ENCODE measurements at regions not wholly inside any gene's neighbourhood (a gene's known extent, or its start where the extent isn't known, plus 50 kb on each side); places are given as distances from the start of the nearest gene placed in this dataset.

DNA sequence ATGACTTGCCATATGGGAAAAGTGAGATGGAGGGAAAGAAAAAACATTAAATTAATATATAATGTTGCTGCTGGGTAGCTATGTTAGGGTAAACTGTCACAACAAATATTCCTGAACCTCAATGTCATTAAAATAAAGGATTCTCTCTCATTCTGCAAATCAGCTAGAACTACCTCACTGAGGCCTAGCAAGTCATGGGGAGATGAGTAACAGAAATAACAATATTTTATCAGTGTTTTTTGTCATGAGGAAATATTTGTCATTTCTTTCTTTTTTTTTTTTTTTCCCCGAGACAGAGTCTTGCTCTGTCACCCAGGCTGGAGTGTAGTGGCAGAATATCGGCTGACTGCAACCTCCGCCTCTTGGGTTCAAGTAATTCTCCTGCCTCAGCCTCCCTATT is 1282.3 kb upstream of the NRXN1 start:
- no peak overlapping the region for H3K27ac ChIP-seq (ENCODE audit: extremely low read depth, low read depth, low read length)
- TF ChIP-seq ZNF664 (tag by site-specific recombination; IDR thresholded peaks at IDR 0.05) (no peak), ZNF341 (tag by site-specific recombination; IDR thresholded peaks at IDR 0.05; ENCODE audit: low read depth) (no peak), ZNF529 (tag by site-specific recombination; IDR thresholded peaks at IDR 0.05; ENCODE audit: insufficient replicate concordance) (no peak), ZNF549 (tag by site-specific recombination; IDR thresholded peaks at IDR 0.05) (no peak), ZNF521 (tag by site-specific recombination; IDR thresholded peaks at IDR 0.05) (no peak), OVOL3 (tag by site-specific recombination; IDR thresholded peaks at IDR 0.05) (no peak), ZNF558 (tag by site-specific recombination; IDR thresholded peaks at IDR 0.05) (no peak), ZNF19 (tag by site-specific recombination; IDR thresholded peaks at IDR 0.05; ENCODE audit: low read depth) (no peak), ZNF501 (tag by site-specific recombination; IDR thresholded peaks at IDR 0.05) (no peak), ZFP3 (tag by site-specific recombination; IDR thresholded peaks at IDR 0.05; ENCODE audit: low read depth) (no peak), SCRT2 (tag by site-specific recombination; IDR thresholded peaks at IDR 0.05) (no peak), ZNF311 (tag by site-specific recombination; IDR thresholded peaks at IDR 0.05; ENCODE audit: borderline replicate concordance) (no peak), ZEB2 (tag by site-specific recombination; IDR thresholded peaks at IDR 0.05) (no peak), MZF1 (tag by site-specific recombination; IDR thresholded peaks at IDR 0.05; ENCODE audit: borderline replicate concordance) (no peak), ZNF830 (tag by site-specific recombination; IDR thresholded peaks at IDR 0.05; ENCODE audit: low read depth) (no peak)
- TF ChIP-seq, protein P1, sequence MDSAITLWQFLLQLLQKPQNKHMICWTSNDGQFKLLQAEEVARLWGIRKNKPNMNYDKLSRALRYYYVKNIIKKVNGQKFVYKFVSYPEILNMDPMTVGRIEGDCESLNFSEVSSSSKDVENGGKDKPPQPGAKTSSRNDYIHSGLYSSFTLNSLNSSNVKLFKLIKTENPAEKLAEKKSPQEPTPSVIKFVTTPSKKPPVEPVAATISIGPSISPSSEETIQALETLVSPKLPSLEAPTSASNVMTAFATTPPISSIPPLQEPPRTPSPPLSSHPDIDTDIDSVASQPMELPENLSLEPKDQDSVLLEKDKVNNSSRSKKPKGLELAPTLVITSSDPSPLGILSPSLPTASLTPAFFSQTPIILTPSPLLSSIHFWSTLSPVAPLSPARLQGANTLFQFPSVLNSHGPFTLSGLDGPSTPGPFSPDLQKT (IDR thresholded peaks at IDR 0.05; ENCODE audit: borderline replicate concordance, low read depth, low read length), result no peak
- TF ChIP-seq, protein P2, sequence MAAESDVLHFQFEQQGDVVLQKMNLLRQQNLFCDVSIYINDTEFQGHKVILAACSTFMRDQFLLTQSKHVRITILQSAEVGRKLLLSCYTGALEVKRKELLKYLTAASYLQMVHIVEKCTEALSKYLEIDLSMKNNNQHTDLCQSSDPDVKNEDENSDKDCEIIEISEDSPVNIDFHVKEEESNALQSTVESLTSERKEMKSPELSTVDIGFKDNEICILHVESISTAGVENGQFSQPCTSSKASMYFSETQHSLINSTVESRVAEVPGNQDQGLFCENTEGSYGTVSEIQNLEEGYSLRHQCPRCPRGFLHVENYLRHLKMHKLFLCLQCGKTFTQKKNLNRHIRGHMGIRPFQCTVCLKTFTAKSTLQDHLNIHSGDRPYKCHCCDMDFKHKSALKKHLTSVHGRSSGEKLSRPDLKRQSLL (tag by site-specific recombination; IDR thresholded peaks at IDR 0.05), result no peak
- TF ChIP-seq, protein P3, sequence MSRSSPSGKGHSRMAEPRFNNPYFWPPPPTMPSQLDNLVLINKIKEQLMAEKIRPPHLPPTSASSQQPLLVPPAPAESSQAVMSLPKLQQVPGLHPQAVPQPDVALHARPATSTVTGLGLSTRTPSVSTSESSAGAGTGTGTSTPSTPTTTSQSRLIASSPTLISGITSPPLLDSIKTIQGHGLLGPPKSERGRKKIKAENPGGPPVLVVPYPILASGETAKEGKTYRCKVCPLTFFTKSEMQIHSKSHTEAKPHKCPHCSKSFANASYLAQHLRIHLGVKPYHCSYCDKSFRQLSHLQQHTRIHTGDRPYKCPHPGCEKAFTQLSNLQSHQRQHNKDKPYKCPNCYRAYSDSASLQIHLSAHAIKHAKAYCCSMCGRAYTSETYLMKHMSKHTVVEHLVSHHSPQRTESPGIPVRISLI (tag by site-specific recombination; IDR thresholded peaks at IDR 0.05), result no peak
- TF ChIP-seq, protein P4, sequence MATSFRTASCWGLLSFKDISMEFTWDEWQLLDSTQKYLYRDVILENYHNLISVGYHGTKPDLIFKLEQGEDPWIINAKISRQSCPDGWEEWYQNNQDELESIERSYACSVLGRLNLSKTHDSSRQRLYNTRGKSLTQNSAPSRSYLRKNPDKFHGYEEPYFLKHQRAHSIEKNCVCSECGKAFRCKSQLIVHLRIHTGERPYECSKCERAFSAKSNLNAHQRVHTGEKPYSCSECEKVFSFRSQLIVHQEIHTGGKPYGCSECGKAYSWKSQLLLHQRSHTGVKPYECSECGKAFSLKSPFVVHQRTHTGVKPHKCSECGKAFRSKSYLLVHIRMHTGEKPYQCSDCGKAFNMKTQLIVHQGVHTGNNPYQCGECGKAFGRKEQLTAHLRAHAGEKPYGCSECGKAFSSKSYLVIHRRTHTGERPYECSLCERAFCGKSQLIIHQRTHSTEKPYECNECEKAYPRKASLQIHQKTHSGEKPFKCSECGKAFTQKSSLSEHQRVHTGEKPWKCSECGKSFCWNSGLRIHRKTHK (tag by site-specific recombination; IDR thresholded peaks at IDR 0.05), result no peak
- CTCF ChIA-PET, result no interaction called here
- H3K9me3 ChIP-seq (ENCODE audit: control insufficient read depth, insufficient read depth, low read depth, low read length), result no peaks in the 10 kb centered on the region
- no peaks in the 10 kb centered on the region for H3K4me1 ChIP-seq (ENCODE audit: control insufficient read depth, insufficient read depth, low read length)
- no peaks in the 10 kb centered on the region for H3K36me3 ChIP-seq (ENCODE audit: control insufficient read depth in 2 of 2, insufficient read depth in 1 of 2, low read length in 2 of 2)
- H3K4me3 ChIP-seq (ENCODE audit: low read depth, low read length), result no peak overlapping the region
- POLR2A ChIA-PET, result no interaction called here

DNA sequence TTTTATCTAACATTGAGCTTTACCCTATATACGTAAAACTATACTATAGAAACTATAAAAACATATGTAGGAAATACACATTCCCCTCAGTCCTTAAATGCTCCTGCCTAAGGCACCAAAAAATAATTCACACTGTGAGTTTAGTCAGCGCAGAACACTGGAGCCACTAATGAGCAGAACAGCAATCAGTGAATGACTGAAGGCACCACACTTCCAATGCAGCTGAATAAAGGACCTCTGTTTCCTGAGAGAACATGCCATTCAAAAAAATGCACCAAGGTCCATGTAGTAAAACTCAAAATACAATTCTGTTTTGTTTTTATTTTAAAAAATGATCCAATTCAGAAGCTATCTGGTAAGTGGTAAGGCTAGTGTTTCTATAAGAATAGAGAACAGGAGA is 1280.6 kb upstream of the NRXN1 start:
- no peaks in the 10 kb centered on the region for H3K4me1 ChIP-seq (ENCODE audit: control insufficient read depth, insufficient read depth, low read length)
- POLR2A ChIA-PET, result no interaction called here
- CTCF ChIA-PET, result no interaction called here
- H3K9me3 ChIP-seq (ENCODE audit: control insufficient read depth, insufficient read depth, low read depth, low read length), result no peaks in the 10 kb centered on the region
- no peak overlapping the region for H3K27ac ChIP-seq (ENCODE audit: extremely low read depth, low read depth, low read length)
- no peak overlapping the region for H3K4me3 ChIP-seq (ENCODE audit: low read depth, low read length)
- H3K36me3 ChIP-seq (ENCODE audit: control insufficient read depth in 2 of 2, insufficient read depth in 1 of 2, low read length in 2 of 2), result no peaks in the 10 kb centered on the region
- no peak for TF ChIP-seq IKZF3 (tag by site-specific recombination; IDR thresholded peaks at IDR 0.05)
- TF ChIP-seq, protein P5, sequence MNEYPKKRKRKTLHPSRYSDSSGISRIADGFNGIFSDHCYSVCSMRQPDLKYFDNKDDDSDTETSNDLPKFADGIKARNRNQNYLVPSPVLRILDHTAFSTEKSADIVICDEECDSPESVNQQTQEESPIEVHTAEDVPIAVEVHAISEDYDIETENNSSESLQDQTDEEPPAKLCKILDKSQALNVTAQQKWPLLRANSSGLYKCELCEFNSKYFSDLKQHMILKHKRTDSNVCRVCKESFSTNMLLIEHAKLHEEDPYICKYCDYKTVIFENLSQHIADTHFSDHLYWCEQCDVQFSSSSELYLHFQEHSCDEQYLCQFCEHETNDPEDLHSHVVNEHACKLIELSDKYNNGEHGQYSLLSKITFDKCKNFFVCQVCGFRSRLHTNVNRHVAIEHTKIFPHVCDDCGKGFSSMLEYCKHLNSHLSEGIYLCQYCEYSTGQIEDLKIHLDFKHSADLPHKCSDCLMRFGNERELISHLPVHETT (tag by site-specific recombination; IDR thresholded peaks at IDR 0.05), result no peak
- TF ChIP-seq ZNF571 (tag by site-specific recombination; IDR thresholded peaks at IDR 0.05), result no peak
- TF ChIP-seq GLIS2 (tag by site-specific recombination; IDR thresholded peaks at IDR 0.05), result no peak
- TF ChIP-seq, protein P6, sequence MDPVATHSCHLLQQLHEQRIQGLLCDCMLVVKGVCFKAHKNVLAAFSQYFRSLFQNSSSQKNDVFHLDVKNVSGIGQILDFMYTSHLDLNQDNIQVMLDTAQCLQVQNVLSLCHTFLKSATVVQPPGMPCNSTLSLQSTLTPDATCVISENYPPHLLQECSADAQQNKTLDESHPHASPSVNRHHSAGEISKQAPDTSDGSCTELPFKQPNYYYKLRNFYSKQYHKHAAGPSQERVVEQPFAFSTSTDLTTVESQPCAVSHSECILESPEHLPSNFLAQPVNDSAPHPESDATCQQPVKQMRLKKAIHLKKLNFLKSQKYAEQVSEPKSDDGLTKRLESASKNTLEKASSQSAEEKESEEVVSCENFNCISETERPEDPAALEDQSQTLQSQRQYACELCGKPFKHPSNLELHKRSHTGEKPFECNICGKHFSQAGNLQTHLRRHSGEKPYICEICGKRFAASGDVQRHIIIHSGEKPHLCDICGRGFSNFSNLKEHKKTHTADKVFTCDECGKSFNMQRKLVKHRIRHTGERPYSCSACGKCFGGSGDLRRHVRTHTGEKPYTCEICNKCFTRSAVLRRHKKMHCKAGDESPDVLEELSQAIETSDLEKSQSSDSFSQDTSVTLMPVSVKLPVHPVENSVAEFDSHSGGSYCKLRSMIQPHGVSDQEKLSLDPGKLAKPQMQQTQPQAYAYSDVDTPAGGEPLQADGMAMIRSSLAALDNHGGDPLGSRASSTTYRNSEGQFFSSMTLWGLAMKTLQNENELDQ (tag by site-specific recombination; IDR thresholded peaks at IDR 0.05; ENCODE audit: low read depth), result no peak
- TF ChIP-seq ZNF514 (tag by site-specific recombination; IDR thresholded peaks at IDR 0.05), result no peak
- TF ChIP-seq, protein P7, sequence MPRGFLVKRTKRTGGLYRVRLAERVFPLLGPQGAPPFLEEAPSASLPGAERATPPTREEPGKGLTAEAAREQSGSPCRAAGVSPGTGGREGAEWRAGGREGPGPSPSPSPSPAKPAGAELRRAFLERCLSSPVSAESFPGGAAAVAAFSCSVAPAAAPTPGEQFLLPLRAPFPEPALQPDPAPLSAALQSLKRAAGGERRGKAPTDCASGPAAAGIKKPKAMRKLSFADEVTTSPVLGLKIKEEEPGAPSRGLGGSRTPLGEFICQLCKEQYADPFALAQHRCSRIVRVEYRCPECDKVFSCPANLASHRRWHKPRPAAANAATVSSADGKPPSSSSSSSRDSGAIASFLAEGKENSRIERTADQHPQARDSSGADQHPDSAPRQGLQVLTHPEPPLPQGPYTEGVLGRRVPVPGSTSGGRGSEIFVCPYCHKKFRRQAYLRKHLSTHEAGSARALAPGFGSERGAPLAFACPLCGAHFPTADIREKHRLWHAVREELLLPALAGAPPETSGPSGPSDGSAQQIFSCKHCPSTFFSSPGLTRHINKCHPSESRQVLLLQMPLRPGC (tag by site-specific recombination; IDR thresholded peaks at IDR 0.05), result no peak
- TF ChIP-seq ZBTB8A (tag by site-specific recombination; IDR thresholded peaks at IDR 0.05), result no peak
